Testis (tissue), 2 donors: ENCODE measurements at regions not wholly inside any gene's neighbourhood (a gene's known extent, or its start where the extent isn't known, plus 50 kb on each side); places are given as distances from the start of the nearest gene placed in this dataset.

Experiments used
- CTCF ChIP-seq, 3 experiments: fragments of 450-650 bp in 2 of 3; fragments of 200-600 bp in 1 of 3; sonication (generic) in 1 of 3; IDR thresholded peaks; one replicate each; pipeline ENCODE4 v1.5.1; 2016 to 2019; ENCODE audit warnings: antibody characterized with exemption in 3 of 3, mild to moderate bottlenecking in 2 of 3, moderate library complexity in 1 of 3
- POLR2A ChIP-seq: fragments of 450-650 bp; IDR thresholded peaks from one replicate; pipeline ENCODE4 v1.6.1; 2017; ENCODE audit warnings: antibody characterized with exemption, mild to moderate bottlenecking, moderate library complexity

GRCh38 chr3:143203142-143203541, 83.6 kb downstream of the CHST2 start:
- TF ChIP-seq CTCF (IDR thresholded peaks at IDR 0.05) (no peak), POLR2A (no peak)
